ENCODE measurements at regions not wholly inside any gene's neighbourhood (a gene's known extent, or its start where the extent isn't known, plus 50 kb on each side); places are given as distances from the start of the nearest gene placed in this dataset.

DNA sequence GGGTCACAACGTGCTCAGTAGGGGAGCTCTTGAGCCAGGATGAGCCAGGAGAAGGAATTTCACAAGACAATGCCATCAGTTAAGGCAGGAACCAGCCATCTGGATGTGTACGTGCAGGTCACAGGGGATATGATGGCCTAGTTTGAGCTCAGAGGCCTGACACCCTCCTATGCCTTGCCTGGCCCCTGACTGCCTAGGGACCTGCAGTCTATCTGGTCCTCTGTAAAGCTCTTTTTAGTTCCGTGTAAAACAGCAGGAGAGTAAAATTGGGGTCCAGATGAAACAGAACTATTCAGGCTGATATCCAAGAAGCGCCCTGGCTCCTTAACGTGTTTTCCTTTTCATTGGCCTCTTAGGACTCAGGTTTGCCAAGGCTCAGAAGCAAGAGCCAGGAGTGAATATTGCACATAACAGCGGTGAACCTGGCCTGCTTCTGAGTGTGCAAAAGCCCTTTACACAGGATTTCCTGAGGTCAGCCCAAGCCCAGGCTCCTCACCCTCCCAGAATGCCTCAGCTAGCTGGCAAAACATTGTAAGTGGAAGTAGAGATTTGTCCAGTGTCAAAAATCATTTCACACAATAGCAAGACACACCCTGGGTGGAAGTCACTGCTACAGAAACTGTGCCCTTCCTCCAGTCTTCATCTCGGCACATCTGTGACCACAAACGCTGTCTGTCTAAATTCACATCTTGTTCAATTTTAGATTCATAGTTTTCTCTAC is 777.2 kb downstream of the UQCRFS1 start:
- TF ChIP-seq, protein P1, sequence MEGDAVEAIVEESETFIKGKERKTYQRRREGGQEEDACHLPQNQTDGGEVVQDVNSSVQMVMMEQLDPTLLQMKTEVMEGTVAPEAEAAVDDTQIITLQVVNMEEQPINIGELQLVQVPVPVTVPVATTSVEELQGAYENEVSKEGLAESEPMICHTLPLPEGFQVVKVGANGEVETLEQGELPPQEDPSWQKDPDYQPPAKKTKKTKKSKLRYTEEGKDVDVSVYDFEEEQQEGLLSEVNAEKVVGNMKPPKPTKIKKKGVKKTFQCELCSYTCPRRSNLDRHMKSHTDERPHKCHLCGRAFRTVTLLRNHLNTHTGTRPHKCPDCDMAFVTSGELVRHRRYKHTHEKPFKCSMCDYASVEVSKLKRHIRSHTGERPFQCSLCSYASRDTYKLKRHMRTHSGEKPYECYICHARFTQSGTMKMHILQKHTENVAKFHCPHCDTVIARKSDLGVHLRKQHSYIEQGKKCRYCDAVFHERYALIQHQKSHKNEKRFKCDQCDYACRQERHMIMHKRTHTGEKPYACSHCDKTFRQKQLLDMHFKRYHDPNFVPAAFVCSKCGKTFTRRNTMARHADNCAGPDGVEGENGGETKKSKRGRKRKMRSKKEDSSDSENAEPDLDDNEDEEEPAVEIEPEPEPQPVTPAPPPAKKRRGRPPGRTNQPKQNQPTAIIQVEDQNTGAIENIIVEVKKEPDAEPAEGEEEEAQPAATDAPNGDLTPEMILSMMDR (conservative IDR thresholded peaks at IDR 0.05; ENCODE audit: low read depth, low read length) = no peak
- TF ChIP-seq EZH2 (IDR thresholded peaks at IDR 0.05; ENCODE audit: borderline replicate concordance, low read depth, low read length, poor library complexity, severe bottlenecking) = no peak
